IMR-90 (cell line): ENCODE measurements at regions not wholly inside any gene's neighbourhood (a gene's known extent, or its start where the extent isn't known, plus 50 kb on each side); places are given as distances from the start of the nearest gene placed in this dataset.

Experiments
- ATAC-seq: fragments of 200-7000 bp; cut with Tn5 transposase; 2 replicates; pipeline ENCODE4 v1.9.1; 2020; ENCODE audit warnings: low read depth, mild to moderate bottlenecking, moderate library complexity
- BruUV-seq: library from RNA; stranded (reverse); fragments of 400-500 nt; replicated peaks from 2 replicates; lab custom pipeline; 2021; lab: Mats Ljungman, UMichigan
- CTCF ChIA-PET: fragments of 300-600 bp; formaldehyde crosslinking; extraction: SDS; loops from one replicate; lab custom pipeline; 2021; ENCODE audit warnings: antibody characterized with exemption; lab: Yijun Ruan, JAX
- POLR2A ChIA-PET: fragments of 300-600 bp; sonication (Branson Sonifier 250); formaldehyde crosslinking; loops from one replicate; lab custom pipeline; 2022; ENCODE audit warnings: antibody characterized with exemption; ENCODE audit not compliant: unreplicated experiment; lab: Charles Lee
- DNase-seq: peaks from one replicate; pipeline ENCODE4 v3.0.0; 2013
- H2AFZ ChIP-seq: replicated peaks from 2 replicates; pipeline ENCODE3; 2013; ENCODE audit warnings: low read length, mild to moderate bottlenecking; ENCODE audit not compliant: poor library complexity
- H2AK5ac ChIP-seq: 2 replicates; pipeline ENCODE4 v1.6.1; 2013; ENCODE audit warnings: low read depth, low read length, inconsistent platforms
- H2AK9ac ChIP-seq: replicated peaks from 2 replicates; pipeline ENCODE3; 2013; ENCODE audit warnings: mild to moderate bottlenecking, low read depth, low read length, moderate library complexity; ENCODE audit not compliant: poor library complexity
- H2BK120ac ChIP-seq: 2 replicates; pipeline ENCODE4 v1.6.1; 2013; ENCODE audit warnings: low read depth, low read length, inconsistent platforms
- H2BK15ac ChIP-seq: 3 replicates; pipeline ENCODE4 v1.6.1; 2013; ENCODE audit warnings: low read depth, low read length, inconsistent platforms
- H2BK20ac ChIP-seq: 2 replicates; pipeline ENCODE4 v1.6.1; 2013; ENCODE audit warnings: low read depth, mild to moderate bottlenecking, inconsistent platforms, low read length, moderate library complexity
- H2BK5ac ChIP-seq: 2 replicates; pipeline ENCODE4 v1.6.1; 2013; ENCODE audit warnings: mild to moderate bottlenecking, low read depth, low read length, inconsistent platforms; ENCODE audit not compliant: poor library complexity, severe bottlenecking
- H3K14ac ChIP-seq: replicated peaks from 2 replicates; pipeline ENCODE4 v1.6.1; 2013; ENCODE audit warnings: low read depth, low read length, inconsistent platforms
- H3K18ac ChIP-seq: 2 replicates; pipeline ENCODE4 v1.6.1; 2013; ENCODE audit warnings: low read depth, low read length, control low read depth
- H3K23ac ChIP-seq: 2 replicates; pipeline ENCODE4 v1.6.1; 2013; ENCODE audit warnings: low read depth, low read length, inconsistent platforms
- H3K27ac ChIP-seq: 2 replicates; pipeline ENCODE4 v1.5.1; 2013; ENCODE audit warnings: mild to moderate bottlenecking, control low read depth, low read length; ENCODE audit not compliant: insufficient read depth
- H3K27me3 ChIP-seq: 2 replicates; pipeline ENCODE4 v1.6.1; 2013; ENCODE audit warnings: low read length; ENCODE audit not compliant: control insufficient read depth, insufficient read depth
- H3K36me3 ChIP-seq: 2 replicates; pipeline ENCODE4 v1.6.1; 2013; ENCODE audit warnings: low read length, mixed read lengths; ENCODE audit not compliant: control insufficient read depth, insufficient read depth
- H3K4ac ChIP-seq: 2 replicates; pipeline ENCODE4 v1.6.1; 2013; ENCODE audit warnings: low read depth, low read length, inconsistent platforms
- H3K4me1 ChIP-seq: 2 replicates; pipeline ENCODE4 v1.6.1; 2013; ENCODE audit warnings: low read length, mixed read lengths; ENCODE audit not compliant: control insufficient read depth, insufficient read depth
- H3K4me2 ChIP-seq: 2 replicates; pipeline ENCODE4 v1.6.1; 2013; ENCODE audit warnings: low read depth, mild to moderate bottlenecking, control low read depth, low read length, moderate library complexity
- H3K4me3 ChIP-seq: 2 replicates; pipeline ENCODE4 v1.5.1; 2013; ENCODE audit warnings: low read depth, mild to moderate bottlenecking, control low read depth, low read length, moderate library complexity; ENCODE audit not compliant: insufficient read depth
- H3K56ac ChIP-seq: 2 replicates; pipeline ENCODE4 v1.6.1; 2013; ENCODE audit warnings: low read length, inconsistent platforms; ENCODE audit not compliant: insufficient read depth; ENCODE audit errors: extremely low read depth
- H3K79me1 ChIP-seq, 2 experiments: 2 replicates each; pipeline ENCODE4 v1.6.1; 2013; ENCODE audit warnings: low read length in 2 of 2, inconsistent platforms in 1 of 2, low read depth in 1 of 2
- H3K9ac ChIP-seq: 2 replicates; pipeline ENCODE4 v1.6.1; 2013; ENCODE audit warnings: low read depth, low read length, control low read depth
- H3K9me1 ChIP-seq: 2 replicates; pipeline ENCODE4 v1.6.1; 2013; ENCODE audit warnings: low read length, inconsistent platforms; ENCODE audit not compliant: insufficient read depth
- H3K9me3 ChIP-seq: 2 replicates; pipeline ENCODE4 v1.6.1; 2013; ENCODE audit warnings: low read length; ENCODE audit not compliant: control insufficient read depth, insufficient read depth
- H4K20me1 ChIP-seq: 2 replicates; pipeline ENCODE4 v1.6.1; 2013; ENCODE audit warnings: low read length, inconsistent platforms; ENCODE audit not compliant: insufficient read depth
- H4K5ac ChIP-seq: 2 replicates; pipeline ENCODE4 v1.6.1; 2013; ENCODE audit warnings: mild to moderate bottlenecking, low read depth, low read length, control low read depth
- H4K8ac ChIP-seq, 2 experiments: 2 replicates each; pipeline ENCODE4 v1.6.1; 2013; ENCODE audit warnings: low read depth in 2 of 2, low read length in 2 of 2, control low read depth in 1 of 2, inconsistent platforms in 1 of 2
- H4K91ac ChIP-seq: 2 replicates; pipeline ENCODE4 v1.6.1; 2013; ENCODE audit warnings: low read depth, low read length, inconsistent platforms; ENCODE audit not compliant: insufficient read depth
- CTCF ChIP-seq: conservative IDR thresholded peaks from 2 replicates; pipeline ENCODE4 v1.5.1; 2012; ENCODE audit warnings: mild to moderate bottlenecking, low read depth, low read length, improper control_type of control experiment
- MXI1 ChIP-seq: IDR thresholded peaks from 2 replicates; pipeline ENCODE4 v1.6.1; 2012; ENCODE audit warnings: low read depth, mild to moderate bottlenecking, low read length, moderate library complexity, borderline replicate concordance
- POLR2A ChIP-seq: IDR thresholded peaks from 2 replicates; pipeline ENCODE4 v1.6.1; 2012; ENCODE audit warnings: mild to moderate bottlenecking, low read depth, low read length
- RAD21 ChIP-seq: IDR thresholded peaks from 2 replicates; pipeline ENCODE4 v1.6.1; 2012; ENCODE audit warnings: low read length, improper control_type of control experiment
- RFX5 ChIP-seq: IDR thresholded peaks from 2 replicates; pipeline ENCODE4 v1.8.0; 2012; ENCODE audit warnings: low read depth, mild to moderate bottlenecking, low read length, moderate library complexity
- whole genome bisulfite sequencing, 2 experiments: methylation state at CpG; one replicate each; pipeline versions ENCODE4 v1.1.5 to v1.1.7; 2013; ENCODE audit warnings: missing lambda C conversion rate in 2 of 2; ENCODE audit not compliant: insufficient read length in 1 of 2; ENCODE audit errors: extremely low coverage in 2 of 2; 5-methylcytosine and 5-hydroxymethylcytosine counted together
- dilution Hi-C: fragments of 300-500 bp; cut with HindIII; formaldehyde crosslinking; loops from one replicate; pipeline ENCODE4 v1.14.3; 2018; ENCODE audit warnings: low sequenced_read_pairs; ENCODE audit not compliant: unreplicated experiment
- in situ Hi-C: fragments of 300-500 bp; cut with MboI; formaldehyde crosslinking; loops from 3 replicates; pipeline ENCODE4 v1.14.3; 2019; ENCODE audit warnings: low sequenced_read_pairs, inconsistent platforms, mixed read lengths
- intact Hi-C: fragments of 100-400 bp; cut with micrococcal nuclease; formaldehyde crosslinking; loops from 2 replicates; pipeline ENCODE4 v1.10.0; 2022

- intact Hi-C loops (no loop called here), dilution Hi-C loops (no loop called here), in situ Hi-C loops (no loop called here)
- H3K36me3 ChIP-seq = no peaks in the 10 kb centered on the region
- H3K18ac ChIP-seq = no peak overlapping the region
- H3K9me1 ChIP-seq = peaks cover 7% of the 10 kb centered on the region; the same call in 1 of the 2 replicates
- ChIA-PET POLR2A (no interaction called here), CTCF (no interaction called here)
- H3K9ac ChIP-seq = no peak overlapping the region
- H4K8ac ChIP-seq = no peak overlapping the region
- H2BK20ac ChIP-seq = no peak overlapping the region
- no peaks in the 10 kb centered on the region for H3K79me1 ChIP-seq
- no peak overlapping the region for H3K56ac ChIP-seq
- no peak overlapping the region for H4K5ac ChIP-seq
- no peaks in the 10 kb centered on the region for H4K20me1 ChIP-seq
- H3K27me3 ChIP-seq = no peaks in the 10 kb centered on the region
- ATAC-seq (no peak), DNase-seq (no peak)
- no peak overlapping the region for H4K91ac ChIP-seq
- H3K14ac ChIP-seq = no peak overlapping the region
- H2BK120ac ChIP-seq = no peak overlapping the region
- H3K27ac ChIP-seq = no peak overlapping the region
- no CpG with 5 or more reads among the region's 3 CpGs for WGBS, 2 experiments
- H3K4ac ChIP-seq = no peak overlapping the region
- no peak overlapping the region for H3K4me3 ChIP-seq
- TF ChIP-seq CTCF (no peak), POLR2A (no peak), RAD21 (no peak), MXI1 (no peak), RFX5 (no peak)
- no peak overlapping the region for H2AK9ac ChIP-seq
- no peak overlapping the region for H2AK5ac ChIP-seq
- H2AFZ ChIP-seq = no peak overlapping the region
- no peak overlapping the region for H3K4me2 ChIP-seq
- H3K4me1 ChIP-seq = peaks cover 4% of the 10 kb centered on the region
- no TSS peak for BruUV-seq
- H2BK5ac ChIP-seq = no peak overlapping the region
- H2BK15ac ChIP-seq = no peak overlapping the region
- H3K23ac ChIP-seq = no peak overlapping the region
- H3K9me3 ChIP-seq = no peaks in the 10 kb centered on the region
Measured at GRCh38 chr1:98099501-98099900, 178.7 kb upstream of the DPYD start.
